ENCODE measurements at regions not wholly inside any gene's neighbourhood (a gene's known extent, or its start where the extent isn't known, plus 50 kb on each side); places are given as distances from the start of the nearest gene placed in this dataset.

DNA sequence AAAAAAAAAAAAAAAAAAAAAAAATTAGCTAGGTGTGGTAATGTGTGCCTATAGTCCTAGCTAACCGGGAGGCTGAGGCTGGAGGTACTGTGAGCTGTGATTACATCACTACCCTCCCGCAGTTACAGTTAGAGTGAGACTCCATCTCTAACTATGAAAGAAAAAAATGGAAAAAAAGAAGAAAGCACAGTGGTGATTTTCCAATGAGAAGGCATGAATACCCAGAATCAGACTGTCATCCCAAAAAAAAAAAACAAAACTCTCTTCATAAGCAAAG, 269.9 kb upstream of the MKLN1 start:
- TF ChIP-seq, protein P1, sequence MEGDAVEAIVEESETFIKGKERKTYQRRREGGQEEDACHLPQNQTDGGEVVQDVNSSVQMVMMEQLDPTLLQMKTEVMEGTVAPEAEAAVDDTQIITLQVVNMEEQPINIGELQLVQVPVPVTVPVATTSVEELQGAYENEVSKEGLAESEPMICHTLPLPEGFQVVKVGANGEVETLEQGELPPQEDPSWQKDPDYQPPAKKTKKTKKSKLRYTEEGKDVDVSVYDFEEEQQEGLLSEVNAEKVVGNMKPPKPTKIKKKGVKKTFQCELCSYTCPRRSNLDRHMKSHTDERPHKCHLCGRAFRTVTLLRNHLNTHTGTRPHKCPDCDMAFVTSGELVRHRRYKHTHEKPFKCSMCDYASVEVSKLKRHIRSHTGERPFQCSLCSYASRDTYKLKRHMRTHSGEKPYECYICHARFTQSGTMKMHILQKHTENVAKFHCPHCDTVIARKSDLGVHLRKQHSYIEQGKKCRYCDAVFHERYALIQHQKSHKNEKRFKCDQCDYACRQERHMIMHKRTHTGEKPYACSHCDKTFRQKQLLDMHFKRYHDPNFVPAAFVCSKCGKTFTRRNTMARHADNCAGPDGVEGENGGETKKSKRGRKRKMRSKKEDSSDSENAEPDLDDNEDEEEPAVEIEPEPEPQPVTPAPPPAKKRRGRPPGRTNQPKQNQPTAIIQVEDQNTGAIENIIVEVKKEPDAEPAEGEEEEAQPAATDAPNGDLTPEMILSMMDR (conservative IDR thresholded peaks at IDR 0.05 in 1 of 2, IDR thresholded peaks at IDR 0.05 in 1 of 2; ENCODE audit: extremely low read depth in 1 of 2, insufficient read depth in 1 of 2, low read depth in 1 of 2, low read length in 2 of 2), result no peak
- TF ChIP-seq EZH2 (IDR thresholded peaks at IDR 0.05; ENCODE audit: borderline replicate concordance, low read length), result no peak

All from mammary epithelial cell (primary cell).